GM23338 (cell line): ENCODE measurements at regions not wholly inside any gene's neighbourhood (a gene's known extent, or its start where the extent isn't known, plus 50 kb on each side); places are given as distances from the start of the nearest gene placed in this dataset.

Experiments used
- ATAC-seq: fragments of 200-7000 bp; cut with Tn5 transposase; 3 replicates; pipeline ENCODE4 v1.9.1; 2020
- DNase-seq: peaks from one replicate; pipeline ENCODE4 v3.0.0-alpha.2; 2015; ENCODE audit warnings: low spot score
- H2AFZ ChIP-seq: fragments of 200-600 bp; sonication (generic); 2 replicates; pipeline ENCODE4 v1.8.0; 2016; ENCODE audit warnings: antibody characterized with exemption, mild to moderate bottlenecking, moderate library complexity
- H3F3A ChIP-seq: fragments of 200-600 bp; sonication (generic); replicated peaks from 2 replicates; pipeline ENCODE4 v1.8.0; 2017; ENCODE audit warnings: antibody characterized with exemption, mixed run types, low read depth
- H3K27ac ChIP-seq: fragments of 200-600 bp; sonication (generic); 2 replicates; pipeline ENCODE4 v1.6.1; 2016; ENCODE audit warnings: low read depth
- H3K27me3 ChIP-seq: fragments of 200-600 bp; sonication (generic); 2 replicates; pipeline ENCODE4 v1.8.0; 2016; ENCODE audit warnings: mild to moderate bottlenecking, mixed run types, moderate library complexity; ENCODE audit not compliant: insufficient read depth
- H3K36me3 ChIP-seq: fragments of 200-600 bp; sonication (generic); 2 replicates; pipeline ENCODE4 v1.8.0; 2016; ENCODE audit warnings: mild to moderate bottlenecking; ENCODE audit not compliant: insufficient read depth
- H3K4me1 ChIP-seq: fragments of 200-600 bp; sonication (generic); 2 replicates; pipeline ENCODE4 v1.8.0; 2016; ENCODE audit warnings: mild to moderate bottlenecking, moderate library complexity; ENCODE audit not compliant: insufficient read depth
- H3K4me2 ChIP-seq: fragments of 200-600 bp; sonication (generic); 2 replicates; pipeline ENCODE4 v1.7.1; 2017; ENCODE audit warnings: mixed run types
- H3K4me3 ChIP-seq: fragments of 200-600 bp; sonication (generic); 2 replicates; pipeline ENCODE4 v1.6.1; 2016; ENCODE audit warnings: mixed run types
- H3K79me2 ChIP-seq: fragments of 200-600 bp; sonication (generic); replicated peaks from 2 replicates; pipeline ENCODE4 v1.8.0; 2017; ENCODE audit warnings: mild to moderate bottlenecking; ENCODE audit not compliant: insufficient read depth
- H3K9me2 ChIP-seq: fragments of 200-600 bp; sonication (generic); 2 replicates; pipeline ENCODE4 v1.8.0; 2017; ENCODE audit not compliant: insufficient read depth
- H4K20me1 ChIP-seq: fragments of 200-600 bp; sonication (generic); replicated peaks from 2 replicates; pipeline ENCODE4 v1.8.0; 2017; ENCODE audit warnings: mild to moderate bottlenecking; ENCODE audit not compliant: insufficient read depth
- H3K27ac Mint-ChIP-seq: 2 replicates; pipeline ENCODE4 v1.8.0; 2020; ENCODE audit warnings: inconsistent platforms, mild to moderate bottlenecking, moderate library complexity, mixed read lengths
- H3K27me3 Mint-ChIP-seq: 3 replicates; pipeline ENCODE4 v1.8.0; 2022; ENCODE audit warnings: low read depth, mild to moderate bottlenecking, moderate library complexity, mixed read lengths, inconsistent platforms; ENCODE audit not compliant: insufficient read depth, poor library complexity
- H3K36me3 Mint-ChIP-seq: 3 replicates; pipeline ENCODE4 v1.8.0; 2021; ENCODE audit warnings: low read depth, mild to moderate bottlenecking, inconsistent platforms, moderate library complexity, mixed read lengths
- H3K4me1 Mint-ChIP-seq: 3 replicates; pipeline ENCODE4 v1.8.0; 2020; ENCODE audit warnings: mild to moderate bottlenecking, inconsistent platforms, mixed read lengths
- H3K4me3 Mint-ChIP-seq: 3 replicates; pipeline ENCODE4 v1.8.0; 2021; ENCODE audit warnings: moderate library complexity, mild to moderate bottlenecking, inconsistent platforms, mixed read lengths
- H3K9me3 Mint-ChIP-seq: 3 replicates; pipeline ENCODE4 v1.8.0; 2020; ENCODE audit warnings: moderate library complexity, mild to moderate bottlenecking, inconsistent platforms, mixed read lengths
- CTCF ChIP-seq, 2 experiments: fragments of 200-600 bp in 1 of 2; sonication (generic) in 1 of 2; conservative IDR thresholded peaks; 2 replicates each; pipeline versions ENCODE4 v1.5.1 to v1.6.1; 2016 to 2017; ENCODE audit warnings: antibody characterized with exemption in 2 of 2, low read depth in 2 of 2, mild to moderate bottlenecking in 2 of 2, moderate library complexity in 1 of 2
- ETS1 ChIP-seq: IDR thresholded peaks from 2 replicates; pipeline ENCODE4 v1.6.1; 2016; ENCODE audit warnings: antibody characterized with exemption
- EZH2phosphoT487 ChIP-seq: fragments of 200-600 bp; sonication (generic); IDR thresholded peaks from one replicate; pipeline ENCODE4 v1.8.1; 2018; ENCODE audit warnings: antibody characterized with exemption; ENCODE audit not compliant: unreplicated experiment
- JUNB ChIP-seq: IDR thresholded peaks from one replicate; pipeline ENCODE4 v1.6.1; 2016; ENCODE audit warnings: antibody characterized with exemption; ENCODE audit not compliant: unreplicated experiment
- NANOG ChIP-seq: IDR thresholded peaks from 2 replicates; pipeline ENCODE4 v1.6.1; 2016; ENCODE audit warnings: antibody characterized with exemption, borderline replicate concordance
- POLR2AphosphoS5 ChIP-seq: IDR thresholded peaks from 2 replicates; pipeline ENCODE4 v1.6.1; 2016; ENCODE audit warnings: antibody characterized with exemption, low read depth
- STAT1 ChIP-seq: IDR thresholded peaks from one replicate; pipeline ENCODE4 v1.6.1; 2016; ENCODE audit warnings: antibody characterized with exemption; ENCODE audit not compliant: unreplicated experiment
- ZNF114 ChIP-seq: fragments of 250-450 bp; sonication (Bioruptor Pico); IDR thresholded peaks from 2 replicates; pipeline ENCODE4 v1.5.0; 2020; ENCODE audit warnings: mild to moderate bottlenecking, moderate library complexity
- ZNF331 ChIP-seq: fragments of 250-450 bp; sonication (Bioruptor Pico); IDR thresholded peaks from 2 replicates; pipeline ENCODE4 v1.5.0; 2020; ENCODE audit warnings: low read depth, mild to moderate bottlenecking, moderate library complexity
- TF ChIP-seq, protein P1 (sequence below): fragments of 250-450 bp; sonication (Bioruptor Pico); IDR thresholded peaks from 2 replicates; pipeline ENCODE4 v1.5.0; 2020; ENCODE audit warnings: mild to moderate bottlenecking, moderate library complexity

- no peak overlapping the region for H3K4me3 ChIP-seq
- DNase-seq, result no peak
- H3F3A ChIP-seq, result no peaks in the 10 kb centered on the region
- no peak for ATAC-seq
- TF ChIP-seq STAT1 (no peak), POLR2AphosphoS5 (no peak), ZNF114 (CRISPR knock-in tag) (no peak), ZNF331 (CRISPR knock-in tag) (no peak), EZH2phosphoT487 (no peak), NANOG (no peak), CTCF (conservative IDR thresholded peaks at IDR 0.05; ENCODE audit: low read depth in 2 of 2) (no peak), ETS1 (no peak), JUNB (no peak)
- TF ChIP-seq, protein P1, sequence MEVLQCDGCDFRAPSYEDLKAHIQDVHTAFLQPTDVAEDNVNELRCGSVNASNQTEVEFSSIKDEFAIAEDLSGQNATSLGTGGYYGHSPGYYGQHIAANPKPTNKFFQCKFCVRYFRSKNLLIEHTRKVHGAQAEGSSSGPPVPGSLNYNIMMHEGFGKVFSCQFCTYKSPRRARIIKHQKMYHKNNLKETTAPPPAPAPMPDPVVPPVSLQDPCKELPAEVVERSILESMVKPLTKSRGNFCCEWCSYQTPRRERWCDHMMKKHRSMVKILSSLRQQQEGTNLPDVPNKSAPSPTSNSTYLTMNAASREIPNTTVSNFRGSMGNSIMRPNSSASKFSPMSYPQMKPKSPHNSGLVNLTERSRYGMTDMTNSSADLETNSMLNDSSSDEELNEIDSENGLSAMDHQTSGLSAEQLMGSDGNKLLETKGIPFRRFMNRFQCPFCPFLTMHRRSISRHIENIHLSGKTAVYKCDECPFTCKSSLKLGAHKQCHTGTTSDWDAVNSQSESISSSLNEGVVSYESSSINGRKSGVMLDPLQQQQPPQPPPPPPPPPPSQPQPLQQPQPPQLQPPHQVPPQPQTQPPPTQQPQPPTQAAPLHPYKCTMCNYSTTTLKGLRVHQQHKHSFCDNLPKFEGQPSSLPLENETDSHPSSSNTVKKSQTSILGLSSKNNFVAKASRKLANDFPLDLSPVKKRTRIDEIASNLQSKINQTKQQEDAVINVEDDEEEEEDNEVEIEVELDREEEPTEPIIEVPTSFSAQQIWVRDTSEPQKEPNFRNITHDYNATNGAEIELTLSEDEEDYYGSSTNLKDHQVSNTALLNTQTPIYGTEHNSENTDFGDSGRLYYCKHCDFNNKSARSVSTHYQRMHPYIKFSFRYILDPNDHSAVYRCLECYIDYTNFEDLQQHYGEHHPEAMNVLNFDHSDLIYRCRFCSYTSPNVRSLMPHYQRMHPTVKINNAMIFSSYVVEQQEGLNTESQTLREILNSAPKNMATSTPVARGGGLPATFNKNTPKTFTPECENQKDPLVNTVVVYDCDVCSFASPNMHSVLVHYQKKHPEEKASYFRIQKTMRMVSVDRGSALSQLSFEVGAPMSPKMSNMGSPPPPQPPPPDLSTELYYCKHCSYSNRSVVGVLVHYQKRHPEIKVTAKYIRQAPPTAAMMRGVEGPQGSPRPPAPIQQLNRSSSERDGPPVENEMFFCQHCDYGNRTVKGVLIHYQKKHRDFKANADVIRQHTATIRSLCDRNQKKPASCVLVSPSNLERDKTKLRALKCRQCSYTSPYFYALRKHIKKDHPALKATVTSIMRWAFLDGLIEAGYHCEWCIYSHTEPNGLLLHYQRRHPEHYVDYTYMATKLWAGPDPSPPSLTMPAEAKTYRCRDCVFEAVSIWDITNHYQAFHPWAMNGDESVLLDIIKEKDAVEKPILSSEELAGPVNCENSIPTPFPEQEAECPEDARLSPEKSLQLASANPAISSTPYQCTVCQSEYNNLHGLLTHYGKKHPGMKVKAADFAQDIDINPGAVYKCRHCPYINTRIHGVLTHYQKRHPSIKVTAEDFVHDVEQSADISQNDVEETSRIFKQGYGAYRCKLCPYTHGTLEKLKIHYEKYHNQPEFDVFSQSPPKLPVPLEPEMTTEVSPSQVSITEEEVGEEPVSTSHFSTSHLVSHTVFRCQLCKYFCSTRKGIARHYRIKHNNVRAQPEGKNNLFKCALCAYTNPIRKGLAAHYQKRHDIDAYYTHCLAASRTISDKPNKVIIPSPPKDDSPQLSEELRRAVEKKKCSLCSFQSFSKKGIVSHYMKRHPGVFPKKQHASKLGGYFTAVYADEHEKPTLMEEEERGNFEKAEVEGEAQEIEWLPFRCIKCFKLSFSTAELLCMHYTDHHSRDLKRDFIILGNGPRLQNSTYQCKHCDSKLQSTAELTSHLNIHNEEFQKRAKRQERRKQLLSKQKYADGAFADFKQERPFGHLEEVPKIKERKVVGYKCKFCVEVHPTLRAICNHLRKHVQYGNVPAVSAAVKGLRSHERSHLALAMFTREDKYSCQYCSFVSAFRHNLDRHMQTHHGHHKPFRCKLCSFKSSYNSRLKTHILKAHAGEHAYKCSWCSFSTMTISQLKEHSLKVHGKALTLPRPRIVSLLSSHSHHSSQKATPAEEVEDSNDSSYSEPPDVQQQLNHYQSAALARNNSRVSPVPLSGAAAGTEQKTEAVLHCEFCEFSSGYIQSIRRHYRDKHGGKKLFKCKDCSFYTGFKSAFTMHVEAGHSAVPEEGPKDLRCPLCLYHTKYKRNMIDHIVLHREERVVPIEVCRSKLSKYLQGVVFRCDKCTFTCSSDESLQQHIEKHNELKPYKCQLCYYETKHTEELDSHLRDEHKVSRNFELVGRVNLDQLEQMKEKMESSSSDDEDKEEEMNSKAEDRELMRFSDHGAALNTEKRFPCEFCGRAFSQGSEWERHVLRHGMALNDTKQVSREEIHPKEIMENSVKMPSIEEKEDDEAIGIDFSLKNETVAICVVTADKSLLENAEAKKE (CRISPR knock-in tag), result no peak
- H3K9me2 ChIP-seq, result peaks cover 4% of the 10 kb centered on the region; the same call in 1 of the 2 replicates
- no peaks in the 10 kb centered on the region for H4K20me1 ChIP-seq
- no peaks in the 10 kb centered on the region for H3K4me1 ChIP-seq
- Mint-ChIP-seq H3K4me3 (no peak overlapping the region), H3K27ac (no peak overlapping the region), H3K27me3 (peaks cover 6% of the 10 kb centered on the region), H3K36me3 (peaks cover 18% of the 10 kb centered on the region), H3K9me3 (peaks cover 25% of the 10 kb centered on the region), H3K4me1 (no peaks in the 10 kb centered on the region)
- H3K4me2 ChIP-seq, result no peak overlapping the region
- H2AFZ ChIP-seq, result no peak overlapping the region
- H3K79me2 ChIP-seq, result no peaks in the 10 kb centered on the region
- no peaks in the 10 kb centered on the region for H3K27me3 ChIP-seq
- H3K27ac ChIP-seq, result no peak overlapping the region
- no peaks in the 10 kb centered on the region for H3K36me3 ChIP-seq
These were observed 142.2 kb downstream of the HS3ST1 start for GRCh38 chr4:11286533-11286932.
